Endodermal cell (in vitro differentiated cells): ENCODE measurements at regions not wholly inside any gene's neighbourhood (a gene's known extent, or its start where the extent isn't known, plus 50 kb on each side); places are given as distances from the start of the nearest gene placed in this dataset.

ENCODE experiments used
- DNase-seq: peaks from one replicate; pipeline ENCODE4 v3.0.0-alpha.2; 2017
- H3K27ac ChIP-seq: 2 replicates; pipeline ENCODE4 v1.5.1; 2013; ENCODE audit warnings: mild to moderate bottlenecking, low read depth, low read length, moderate library complexity
- H3K27me3 ChIP-seq: 2 replicates; pipeline ENCODE4 v1.6.1; 2013; ENCODE audit warnings: mild to moderate bottlenecking, low read length, moderate library complexity; ENCODE audit not compliant: insufficient read depth, control insufficient read depth, poor library complexity, severe bottlenecking
- H3K36me3 ChIP-seq: 2 replicates; pipeline ENCODE4 v1.7.0; 2013; ENCODE audit warnings: mild to moderate bottlenecking, low read length, moderate library complexity; ENCODE audit not compliant: control insufficient read depth, insufficient read depth
- H3K4me1 ChIP-seq: one replicate; pipeline ENCODE4 v1.7.0; 2013; ENCODE audit warnings: low read length; ENCODE audit not compliant: control insufficient read depth, insufficient read depth
- H3K4me3 ChIP-seq: 2 replicates; pipeline ENCODE4 v1.5.1; 2013; ENCODE audit warnings: mild to moderate bottlenecking, low read length, moderate library complexity
- H3K9ac ChIP-seq: 2 replicates; pipeline ENCODE4 v1.6.1; 2013; ENCODE audit warnings: mild to moderate bottlenecking, low read length, moderate library complexity; ENCODE audit not compliant: poor library complexity, severe bottlenecking; ENCODE audit errors: extremely low read depth
- H3K9me3 ChIP-seq: 2 replicates; pipeline ENCODE4 v1.6.1; 2013; ENCODE audit warnings: mild to moderate bottlenecking, low read length, moderate library complexity; ENCODE audit not compliant: control insufficient read depth
- H3K27ac Mint-ChIP-seq: 2 replicates; pipeline ENCODE4 v1.8.0; 2020; ENCODE audit warnings: mixed read lengths
- H3K27me3 Mint-ChIP-seq: 2 replicates; pipeline ENCODE4 v1.8.0; 2021; ENCODE audit warnings: mild to moderate bottlenecking, mixed read lengths; ENCODE audit not compliant: insufficient read depth
- H3K36me3 Mint-ChIP-seq: 2 replicates; pipeline ENCODE4 v1.8.0; 2020; ENCODE audit warnings: low read depth, mixed read lengths
- H3K4me1 Mint-ChIP-seq: 2 replicates; pipeline ENCODE4 v1.8.0; 2020; ENCODE audit warnings: mixed read lengths
- H3K4me3 Mint-ChIP-seq: 2 replicates; pipeline ENCODE4 v1.8.0; 2020; ENCODE audit warnings: mild to moderate bottlenecking, moderate library complexity, mixed read lengths
- H3K9me3 Mint-ChIP-seq: 2 replicates; pipeline ENCODE4 v1.8.0; 2020; ENCODE audit warnings: mild to moderate bottlenecking, mixed read lengths
- WGBS, 2 experiments: methylation state at CpG; one replicate each; pipeline versions ENCODE4 v1.1.5 to v1.1.7; 2013; ENCODE audit warnings: missing lambda C conversion rate in 2 of 2, mixed read lengths in 1 of 2; ENCODE audit not compliant: insufficient coverage in 1 of 2, insufficient read length in 1 of 2; 5-methylcytosine and 5-hydroxymethylcytosine counted together
- TF ChIP-seq, protein P1 (sequence below): fragments of 200-600 bp; sonication (generic); conservative IDR thresholded peaks from 2 replicates; pipeline ENCODE4 v1.5.0; 2021; ENCODE audit warnings: antibody characterized with exemption, mild to moderate bottlenecking

- no peak overlapping the region for H3K27ac Mint-ChIP-seq
- H3K27me3 Mint-ChIP-seq, result no peaks in the 10 kb centered on the region
- Histone ChIP-seq H3K36me3 (no peaks in the 10 kb centered on the region), H3K9me3 (no peaks in the 10 kb centered on the region), H3K4me3 (no peak overlapping the region), H3K9ac (no peak overlapping the region), H3K4me1 (no peaks in the 10 kb centered on the region), H3K27ac (no peak overlapping the region), H3K27me3 (no peaks in the 10 kb centered on the region)
- TF ChIP-seq, protein P1, sequence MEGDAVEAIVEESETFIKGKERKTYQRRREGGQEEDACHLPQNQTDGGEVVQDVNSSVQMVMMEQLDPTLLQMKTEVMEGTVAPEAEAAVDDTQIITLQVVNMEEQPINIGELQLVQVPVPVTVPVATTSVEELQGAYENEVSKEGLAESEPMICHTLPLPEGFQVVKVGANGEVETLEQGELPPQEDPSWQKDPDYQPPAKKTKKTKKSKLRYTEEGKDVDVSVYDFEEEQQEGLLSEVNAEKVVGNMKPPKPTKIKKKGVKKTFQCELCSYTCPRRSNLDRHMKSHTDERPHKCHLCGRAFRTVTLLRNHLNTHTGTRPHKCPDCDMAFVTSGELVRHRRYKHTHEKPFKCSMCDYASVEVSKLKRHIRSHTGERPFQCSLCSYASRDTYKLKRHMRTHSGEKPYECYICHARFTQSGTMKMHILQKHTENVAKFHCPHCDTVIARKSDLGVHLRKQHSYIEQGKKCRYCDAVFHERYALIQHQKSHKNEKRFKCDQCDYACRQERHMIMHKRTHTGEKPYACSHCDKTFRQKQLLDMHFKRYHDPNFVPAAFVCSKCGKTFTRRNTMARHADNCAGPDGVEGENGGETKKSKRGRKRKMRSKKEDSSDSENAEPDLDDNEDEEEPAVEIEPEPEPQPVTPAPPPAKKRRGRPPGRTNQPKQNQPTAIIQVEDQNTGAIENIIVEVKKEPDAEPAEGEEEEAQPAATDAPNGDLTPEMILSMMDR, result no peak
- H3K4me1 Mint-ChIP-seq, result no peaks in the 10 kb centered on the region
- H3K36me3 Mint-ChIP-seq, result no peaks in the 10 kb centered on the region
- H3K4me3 Mint-ChIP-seq, result no peak overlapping the region
- 93 to 100% methylated on average over 3 of the region's 3 CpGs for WGBS, 2 experiments
- DNase-seq, result no peak
- H3K9me3 Mint-ChIP-seq, result no peaks in the 10 kb centered on the region
Observed at GRCh38 chr5:87119588-87119987, 148.1 kb upstream of the RASA1 start.

GRCh38 chr5:87120518-87121303 is 147.0 kb upstream of the RASA1 start:
- 84% methylated on average over 2 of the region's 2 CpGs; no CpG with 5 or more reads in 1 of the 2 experiments for WGBS, 2 experiments
- H3K27ac ChIP-seq, result no peak overlapping the region

DNA sequence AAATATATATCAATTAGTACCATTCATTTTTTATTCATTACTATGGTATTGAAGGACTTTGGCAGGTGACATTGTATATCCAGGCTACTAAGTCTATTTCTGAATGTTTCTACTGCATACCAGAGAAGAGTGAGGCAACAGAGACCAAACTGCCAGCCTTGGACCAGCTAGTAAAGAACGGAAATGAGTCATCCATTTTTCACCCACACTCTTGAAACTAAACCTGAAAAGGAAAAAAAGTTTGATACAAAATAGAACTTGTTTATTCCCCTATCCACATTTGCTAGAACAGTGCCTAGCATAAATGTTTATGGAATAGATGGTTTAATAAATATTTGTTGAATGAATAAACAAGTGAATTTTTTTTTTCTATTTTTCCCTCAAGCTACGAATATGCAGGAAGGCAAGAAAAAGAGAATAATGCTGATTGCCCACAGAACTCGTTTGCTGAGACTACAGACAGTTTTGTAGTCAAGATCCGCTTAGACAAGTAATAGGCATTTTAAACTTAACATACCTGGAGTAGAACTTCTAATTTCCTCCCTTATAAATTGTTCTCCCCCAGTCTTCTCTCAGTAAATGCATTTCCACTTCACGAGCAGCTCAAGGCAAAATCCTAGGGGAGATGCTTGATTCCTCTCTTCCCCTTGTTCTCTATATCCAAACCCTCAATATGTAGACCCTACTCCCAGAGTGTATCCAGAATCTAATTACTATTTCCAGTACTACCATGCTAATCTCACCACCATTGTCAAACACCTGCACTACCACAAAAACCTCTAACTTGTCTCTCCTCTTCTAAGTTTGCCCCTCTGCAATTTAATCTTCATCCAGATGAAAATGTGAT is 146.2 kb upstream of the RASA1 start:
- Histone ChIP-seq H3K27ac (no peak overlapping the region), H3K9me3 (no peaks in the 10 kb centered on the region), H3K36me3 (no peaks in the 10 kb centered on the region), H3K4me1 (no peaks in the 10 kb centered on the region), H3K27me3 (no peaks in the 10 kb centered on the region), H3K4me3 (no peak overlapping the region), H3K9ac (no peak overlapping the region)
- no peaks in the 10 kb centered on the region for H3K9me3 Mint-ChIP-seq
- no peaks in the 10 kb centered on the region for H3K36me3 Mint-ChIP-seq
- DNase-seq, result no peak
- no peaks in the 10 kb centered on the region for H3K27me3 Mint-ChIP-seq
- H3K4me1 Mint-ChIP-seq, result no peaks in the 10 kb centered on the region
- H3K4me3 Mint-ChIP-seq, result no peak overlapping the region
- 83 to 91% methylated on average over 4 to 5 of the region's 5 CpGs for WGBS, 2 experiments
- TF ChIP-seq, protein P1, result no peak
- no peak overlapping the region for H3K27ac Mint-ChIP-seq

More at GRCh38 chr5:87120518-87121303, 147.0 kb upstream of the RASA1 start:
- Histone ChIP-seq H3K4me1 (no peaks in the 10 kb centered on the region), H3K4me3 (no peak overlapping the region), H3K36me3 (no peaks in the 10 kb centered on the region), H3K9ac (no peak overlapping the region), H3K9me3 (no peaks in the 10 kb centered on the region), H3K27me3 (no peaks in the 10 kb centered on the region)
- no peak overlapping the region for H3K4me3 Mint-ChIP-seq
- no peak for DNase-seq
- H3K27me3 Mint-ChIP-seq, result no peaks in the 10 kb centered on the region
- H3K27ac Mint-ChIP-seq, result no peak overlapping the region
- TF ChIP-seq, protein P1, result no peak
- no peaks in the 10 kb centered on the region for H3K36me3 Mint-ChIP-seq
- no peaks in the 10 kb centered on the region for H3K4me1 Mint-ChIP-seq
- no peaks in the 10 kb centered on the region for H3K9me3 Mint-ChIP-seq
